Ishikawa (cell line): ENCODE measurements at regions not wholly inside any gene's neighbourhood (a gene's known extent, or its start where the extent isn't known, plus 50 kb on each side); places are given as distances from the start of the nearest gene placed in this dataset.

Experiments
- CEBPB ChIP-seq: IDR thresholded peaks from 2 replicates; pipeline ENCODE4 v1.6.1; 2012
- CREB1 ChIP-seq: IDR thresholded peaks from 2 replicates; pipeline ENCODE4 v1.6.1; 2012; ENCODE audit warnings: low read depth
- EGR1 ChIP-seq: IDR thresholded peaks from 2 replicates; pipeline ENCODE4 v1.6.1; 2012
- EP300 ChIP-seq: IDR thresholded peaks from 2 replicates; pipeline ENCODE4 v1.6.1; 2012; ENCODE audit warnings: borderline replicate concordance
- FOXM1 ChIP-seq: IDR thresholded peaks from 2 replicates; pipeline ENCODE4 v1.6.1; 2012; ENCODE audit warnings: low read depth, borderline replicate concordance
- MAX ChIP-seq: IDR thresholded peaks from 2 replicates; pipeline ENCODE4 v1.6.1; 2012
- NFIC ChIP-seq: IDR thresholded peaks from 2 replicates; pipeline ENCODE4 v1.6.1; 2012
- RAD21 ChIP-seq: IDR thresholded peaks from 2 replicates; pipeline ENCODE4 v1.6.1; 2012; ENCODE audit warnings: low read depth
- REST ChIP-seq: IDR thresholded peaks from 2 replicates; pipeline ENCODE4 v1.6.1; 2012; ENCODE audit warnings: low read depth, mild to moderate bottlenecking
- TAF1 ChIP-seq: IDR thresholded peaks from 2 replicates; pipeline ENCODE4 v1.6.1; 2012; ENCODE audit warnings: low read depth, mild to moderate bottlenecking
- TCF12 ChIP-seq: IDR thresholded peaks from 2 replicates; pipeline ENCODE4 v1.6.1; 2012; ENCODE audit warnings: low read depth
- TEAD4 ChIP-seq: IDR thresholded peaks from 2 replicates; pipeline ENCODE4 v1.6.1; 2012
- USF1 ChIP-seq: IDR thresholded peaks from 2 replicates; pipeline ENCODE4 v1.6.1; 2012
- YY1 ChIP-seq: IDR thresholded peaks from 2 replicates; pipeline ENCODE4 v1.6.1; 2012; ENCODE audit warnings: low read depth
- ZBTB7A ChIP-seq: IDR thresholded peaks from 2 replicates; pipeline ENCODE4 v1.6.1; 2012; ENCODE audit warnings: low read depth

- TF ChIP-seq EP300 = no peak
- no peak for TF ChIP-seq MAX
- no peak for TF ChIP-seq REST
- TF ChIP-seq FOXM1 = no peak
- TF ChIP-seq EGR1 = no peak
- no peak for TF ChIP-seq TAF1
These were observed 761.4 kb upstream of the TYRP1 start for GRCh38 chr9:11931751-11932150.

GRCh38 chr9:11933926-11934325 is 759.3 kb upstream of the TYRP1 start:
- TF ChIP-seq EGR1 (no peak), REST (no peak), MAX (no peak), ZBTB7A (no peak), CREB1 (no peak), USF1 (no peak), FOXM1 (no peak), TEAD4 (no peak), EP300 (no peak)

- TF ChIP-seq TCF12 (no peak), MAX (no peak), YY1 (no peak), TAF1 (no peak), RAD21 (no peak), EGR1 (no peak), EP300 (no peak), REST (no peak), CEBPB (no peak), FOXM1 (no peak), NFIC (no peak), ZBTB7A (no peak), USF1 (no peak), CREB1 (no peak)
These were observed 746.7 kb upstream of the TYRP1 start for GRCh38 chr9:11946531-11946930.

GRCh38 chr9:11962327-11962726 is 730.9 kb upstream of the TYRP1 start:
- no peak for TF ChIP-seq ZBTB7A
- no peak for TF ChIP-seq TCF12
- TF ChIP-seq TEAD4 = no peak
- TF ChIP-seq CEBPB = no peak
- TF ChIP-seq MAX = no peak

GRCh38 chr9:11966786-11967185 is 726.4 kb upstream of the TYRP1 start:
- TF ChIP-seq CEBPB = no peak
